H9 (cell line): ENCODE measurements at regions not wholly inside any gene's neighbourhood (a gene's known extent, or its start where the extent isn't known, plus 50 kb on each side); places are given as distances from the start of the nearest gene placed in this dataset.

ENCODE experiments used
- DNase-seq: peaks from one replicate; pipeline ENCODE4 v3.0.0-alpha.2; 2017
- H2AFZ ChIP-seq: one replicate; pipeline ENCODE4 v1.6.1; 2013; ENCODE audit warnings: mild to moderate bottlenecking, low read length, control low read depth, moderate library complexity
- H2AK5ac ChIP-seq: 2 replicates; pipeline ENCODE4 v1.6.1; 2013; ENCODE audit warnings: low read length, control low read depth, mixed read lengths; ENCODE audit not compliant: insufficient read length
- H2BK120ac ChIP-seq: one replicate; pipeline ENCODE4 v1.6.1; 2013; ENCODE audit warnings: low read depth, mild to moderate bottlenecking, low read length, control low read depth, inconsistent platforms; ENCODE audit not compliant: poor library complexity, severe bottlenecking
- H2BK12ac ChIP-seq: 2 replicates; pipeline ENCODE4 v1.6.1; 2013; ENCODE audit warnings: low read length, control low read depth, mixed read lengths, low read depth; ENCODE audit not compliant: insufficient read length
- H2BK15ac ChIP-seq: 2 replicates; pipeline ENCODE4 v1.6.1; 2013; ENCODE audit warnings: low read depth, low read length, control low read depth
- H2BK20ac ChIP-seq: one replicate; pipeline ENCODE4 v1.6.1; 2013; ENCODE audit warnings: low read depth, mild to moderate bottlenecking, low read length, control low read depth, inconsistent platforms; ENCODE audit not compliant: poor library complexity, severe bottlenecking
- H2BK5ac ChIP-seq: 2 replicates; pipeline ENCODE4 v1.6.1; 2013; ENCODE audit warnings: low read length, control low read depth, mixed read lengths; ENCODE audit not compliant: insufficient read length
- H3K14ac ChIP-seq: 2 replicates; pipeline ENCODE4 v1.6.1; 2013; ENCODE audit warnings: low read length, control low read depth; ENCODE audit not compliant: insufficient read depth
- H3K18ac ChIP-seq: 2 replicates; pipeline ENCODE4 v1.6.1; 2013; ENCODE audit warnings: low read depth, mild to moderate bottlenecking, mixed read lengths, low read length, control low read depth; ENCODE audit not compliant: insufficient read length
- H3K23ac ChIP-seq: 2 replicates; pipeline ENCODE4 v1.6.1; 2013; ENCODE audit warnings: low read length, control low read depth, mixed read lengths, low read depth; ENCODE audit not compliant: insufficient read length
- H3K23me2 ChIP-seq: 2 replicates; pipeline ENCODE4 v1.6.1; 2013; ENCODE audit warnings: low read depth, mild to moderate bottlenecking, mixed read lengths, low read length, control low read depth; ENCODE audit not compliant: insufficient read length, poor library complexity, severe bottlenecking
- H3K27ac ChIP-seq: 2 replicates; pipeline ENCODE4 v1.5.1; 2013; ENCODE audit warnings: low read length, control low read depth, mixed read lengths, low read depth; ENCODE audit not compliant: insufficient read length
- H3K27me3 ChIP-seq: 2 replicates; pipeline ENCODE4 v1.6.1; 2013; ENCODE audit warnings: low read length, control low read depth, inconsistent platforms; ENCODE audit not compliant: insufficient read depth
- H3K4ac ChIP-seq: 2 replicates; pipeline ENCODE4 v1.6.1; 2013; ENCODE audit warnings: low read depth, mild to moderate bottlenecking, control low read depth, inconsistent platforms, low read length, moderate library complexity
- H3K4me1 ChIP-seq: 2 replicates; pipeline ENCODE4 v1.6.1; 2013; ENCODE audit warnings: low read length, control low read depth, inconsistent platforms; ENCODE audit not compliant: insufficient read depth
- H3K4me2 ChIP-seq: 2 replicates; pipeline ENCODE4 v1.6.1; 2013; ENCODE audit warnings: low read length, control low read depth, mixed read lengths; ENCODE audit not compliant: insufficient read length, insufficient read depth
- H3K56ac ChIP-seq: 2 replicates; pipeline ENCODE4 v1.6.1; 2013; ENCODE audit warnings: low read depth, mild to moderate bottlenecking, mixed read lengths, low read length, control low read depth; ENCODE audit not compliant: insufficient read length
- H3K79me1 ChIP-seq: 2 replicates; pipeline ENCODE4 v1.6.1; 2013; ENCODE audit warnings: low read depth, mild to moderate bottlenecking, moderate library complexity, low read length, control low read depth, inconsistent platforms; ENCODE audit not compliant: insufficient read depth, poor library complexity, severe bottlenecking
- H3K79me2 ChIP-seq: 2 replicates; pipeline ENCODE4 v1.6.1; 2013; ENCODE audit warnings: low read length, control low read depth, inconsistent platforms; ENCODE audit not compliant: insufficient read depth
- H3K9ac ChIP-seq: 2 replicates; pipeline ENCODE4 v1.6.1; 2013; ENCODE audit warnings: low read length, control low read depth, mixed read lengths; ENCODE audit not compliant: insufficient read length; ENCODE audit errors: extremely low read depth
- H3K9me3 ChIP-seq: one replicate; pipeline ENCODE4 v1.6.1; 2013; ENCODE audit warnings: low read depth, low read length, inconsistent platforms; ENCODE audit not compliant: control insufficient read depth
- H3T11ph ChIP-seq: one replicate; pipeline ENCODE4 v1.6.1; 2013; ENCODE audit warnings: mild to moderate bottlenecking, low read length, control low read depth, inconsistent platforms
- H4K20me1 ChIP-seq: one replicate; pipeline ENCODE4 v1.6.1; 2013; ENCODE audit not compliant: control insufficient read depth, insufficient read length, insufficient read depth
- H4K5ac ChIP-seq: 2 replicates; pipeline ENCODE4 v1.6.1; 2013; ENCODE audit warnings: low read depth, mild to moderate bottlenecking, mixed read lengths, low read length, control low read depth; ENCODE audit not compliant: insufficient read length
- H4K8ac ChIP-seq: replicated peaks from 2 replicates; pipeline ENCODE4 v1.6.1; 2013; ENCODE audit warnings: low read length, control low read depth, mixed read lengths, low read depth; ENCODE audit not compliant: insufficient read length
- H4K91ac ChIP-seq: 2 replicates; pipeline ENCODE4 v1.6.1; 2013; ENCODE audit warnings: low read depth, mild to moderate bottlenecking, moderate library complexity, mixed read lengths, low read length, control low read depth; ENCODE audit not compliant: insufficient read length
- H3K27ac Mint-ChIP-seq, 3 experiments: 2 replicates in 2 of 3; 3 replicates in 1 of 3; pipeline ENCODE4 v1.8.0; 2020 to 2021; ENCODE audit warnings: mixed read lengths in 3 of 3, mild to moderate bottlenecking in 1 of 3, moderate library complexity in 1 of 3
- H3K27me3 Mint-ChIP-seq: 2 replicates; pipeline ENCODE4 v1.8.0; 2021; ENCODE audit warnings: low read depth, mild to moderate bottlenecking, moderate library complexity, mixed read lengths
- H3K36me3 Mint-ChIP-seq, 3 experiments: 2 replicates in 2 of 3; 3 replicates in 1 of 3; pipeline ENCODE4 v1.8.0; 2020 to 2021; ENCODE audit warnings: low read depth in 3 of 3, mixed read lengths in 3 of 3; ENCODE audit not compliant: insufficient read depth in 1 of 3
- H3K4me1 Mint-ChIP-seq, 2 experiments: 2 replicates each; pipeline ENCODE4 v1.8.0; 2020; ENCODE audit warnings: mixed read lengths in 2 of 2
- H3K4me3 Mint-ChIP-seq, 2 experiments: 2 replicates in 1 of 2; 3 replicates in 1 of 2; pipeline ENCODE4 v1.8.0; 2020 to 2021; ENCODE audit warnings: mild to moderate bottlenecking in 2 of 2, mixed read lengths in 2 of 2, moderate library complexity in 1 of 2
- H3K9me3 Mint-ChIP-seq, 2 experiments: 2 replicates in 1 of 2; 3 replicates in 1 of 2; pipeline ENCODE4 v1.8.0; 2020; ENCODE audit warnings: mild to moderate bottlenecking in 2 of 2, mixed read lengths in 2 of 2, moderate library complexity in 1 of 2
- CTCF ChIP-seq: fragments of 200-600 bp; sonication (generic); conservative IDR thresholded peaks from 3 replicates; pipeline ENCODE4 v1.8.0; 2021; ENCODE audit warnings: antibody characterized with exemption, mild to moderate bottlenecking

DNA sequence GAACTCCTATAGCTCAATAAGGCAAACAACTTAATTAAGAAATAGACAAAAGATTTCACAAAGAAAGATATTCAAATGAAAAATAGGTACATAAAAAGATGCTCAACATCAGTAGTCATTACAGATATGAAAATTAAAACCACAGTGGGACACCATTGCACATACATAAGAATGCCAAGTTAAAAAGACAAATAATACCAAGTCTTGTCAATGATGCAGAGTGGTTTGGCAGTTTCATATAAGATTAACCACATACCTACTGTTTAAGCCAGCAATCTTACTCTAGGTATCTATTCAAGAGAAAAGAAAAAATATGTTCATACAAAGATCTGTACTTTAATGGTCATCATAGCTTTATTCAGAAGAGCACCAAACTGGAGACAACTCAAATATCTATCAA, 63.5 kb upstream of the GLS start:
- Histone ChIP-seq H2AK5ac (no peak overlapping the region), H3K9me3 (no peaks in the 10 kb centered on the region), H2BK120ac (no peak overlapping the region), H2BK5ac (no peak overlapping the region), H3K27ac (no peak overlapping the region), H3K14ac (no peak overlapping the region), H3K23me2 (no peaks in the 10 kb centered on the region), H2BK20ac (no peak overlapping the region), H3K18ac (no peak overlapping the region), H3T11ph (no peak overlapping the region), H3K4me2 (no peak overlapping the region), H3K9ac (no peak overlapping the region), H2BK15ac (no peak overlapping the region), H3K4ac (no peak overlapping the region), H3K79me2 (no peaks in the 10 kb centered on the region), H4K8ac (no peak overlapping the region), H2AFZ (no peak overlapping the region), H3K56ac (no peak overlapping the region), H3K4me1 (no peaks in the 10 kb centered on the region), H3K23ac (no peak overlapping the region), H3K27me3 (no peaks in the 10 kb centered on the region), H2BK12ac (no peak overlapping the region), H4K91ac (no peak overlapping the region), H4K5ac (no peak overlapping the region), H4K20me1 (no peaks in the 10 kb centered on the region), H3K79me1 (no peaks in the 10 kb centered on the region)
- H3K9me3 Mint-ChIP-seq: peaks cover 3 to 4% of the 10 kb centered on the region in 2 experiments; a peak in 3 of 5 replicates
- H3K27ac Mint-ChIP-seq: no peak overlapping the region
- H3K36me3 Mint-ChIP-seq: peaks cover 0 to 3% (median 0%) of the 10 kb centered on the region in 3 experiments; a peak in 1 of 7 replicates
- H3K4me1 Mint-ChIP-seq: no peaks in the 10 kb centered on the region
- H3K4me3 Mint-ChIP-seq: no peak overlapping the region
- no peak for DNase-seq
- TF ChIP-seq CTCF: no peak
- no peaks in the 10 kb centered on the region for H3K27me3 Mint-ChIP-seq
